OCI-LY1 (cell line): ENCODE measurements at regions not wholly inside any gene's neighbourhood (a gene's known extent, or its start where the extent isn't known, plus 50 kb on each side); places are given as distances from the start of the nearest gene placed in this dataset.

Source experiments
- H2AFZ ChIP-seq: fragments of 200-600 bp; sonication (generic), shearing (Covaris generic); 2 replicates; pipeline ENCODE4 v1.6.0; 2014; ENCODE audit warnings: antibody characterized with exemption, mild to moderate bottlenecking, low read length
- H3F3A ChIP-seq: fragments of 200-600 bp; sonication (generic), shearing (Covaris generic); 2 replicates; pipeline ENCODE4 v1.6.0; 2014; ENCODE audit warnings: mild to moderate bottlenecking, antibody characterized with exemption, low read length, moderate library complexity; ENCODE audit not compliant: insufficient read depth
- H3K27ac ChIP-seq: fragments of 200-600 bp; sonication (generic); 2 replicates; pipeline ENCODE4 v1.5.1; 2014; ENCODE audit warnings: low read length, mixed run types, mild to moderate bottlenecking, low read depth; ENCODE audit not compliant: poor library complexity, severe bottlenecking
- H3K27me3 ChIP-seq: fragments of 200-600 bp; sonication (generic); 2 replicates; pipeline ENCODE4 v1.6.0; 2014; ENCODE audit warnings: antibody characterized with exemption, mild to moderate bottlenecking, low read length, moderate library complexity; ENCODE audit not compliant: insufficient read depth
- H3K36me3 ChIP-seq: fragments of 200-600 bp; sonication (generic); 2 replicates; pipeline ENCODE4 v1.6.1; 2014; ENCODE audit warnings: mild to moderate bottlenecking, antibody characterized with exemption, low read length, moderate library complexity, mixed read lengths; ENCODE audit not compliant: insufficient read depth
- H3K4me1 ChIP-seq: fragments of 200-600 bp; sonication (generic); 2 replicates; pipeline ENCODE4 v1.5.1; 2014; ENCODE audit warnings: mild to moderate bottlenecking, low read length, moderate library complexity; ENCODE audit not compliant: insufficient read depth, severe bottlenecking
- H3K4me2 ChIP-seq: fragments of 200-600 bp; sonication (generic), shearing (Covaris generic); 2 replicates; pipeline ENCODE4 v1.6.1; 2014; ENCODE audit warnings: low read length
- H3K4me3 ChIP-seq: fragments of 200-600 bp; sonication (generic); 2 replicates; pipeline ENCODE4 v1.5.1; 2014; ENCODE audit warnings: low read length, low read depth, mild to moderate bottlenecking, mixed read lengths; ENCODE audit not compliant: poor library complexity, severe bottlenecking
- H3K79me2 ChIP-seq: fragments of 200-600 bp; shearing (Covaris generic); 2 replicates; pipeline ENCODE4 v1.6.1; 2016; ENCODE audit warnings: mixed run types, low read length, mixed read lengths; ENCODE audit not compliant: insufficient read depth
- H3K9ac ChIP-seq: fragments of 200-600 bp; sonication (generic), shearing (Covaris generic); 2 replicates; pipeline ENCODE4 v1.6.1; 2014; ENCODE audit warnings: mild to moderate bottlenecking, low read length, mixed read lengths
- H3K9me2 ChIP-seq: fragments of 200-600 bp; sonication (generic), shearing (Covaris generic); 2 replicates; pipeline ENCODE4 v1.6.1; 2014; ENCODE audit warnings: low read depth, mild to moderate bottlenecking, low read length, mixed read lengths
- H3K9me3 ChIP-seq: fragments of 200-600 bp; shearing (Covaris generic); 2 replicates; pipeline ENCODE4 v1.6.1; 2014; ENCODE audit warnings: low read length, mixed read lengths
- H4K20me1 ChIP-seq: fragments of 200-600 bp; sonication (generic), shearing (Covaris generic); 2 replicates; pipeline ENCODE4 v1.6.0; 2016; ENCODE audit warnings: mild to moderate bottlenecking, low read length; ENCODE audit not compliant: insufficient read depth
- CTCF ChIP-seq: fragments of 200-600 bp; sonication (generic), shearing (Covaris generic); IDR thresholded peaks from 2 replicates; pipeline ENCODE4 v1.5.1; 2017; ENCODE audit warnings: mild to moderate bottlenecking, antibody characterized with exemption, low read length, moderate library complexity, mixed read lengths
- EZH2 ChIP-seq: fragments of 200-600 bp; sonication (generic), shearing (Covaris generic); IDR thresholded peaks from 2 replicates; pipeline ENCODE4 v1.8.0; 2017; ENCODE audit warnings: borderline replicate concordance, mixed run types, mild to moderate bottlenecking, antibody characterized with exemption, low read length, moderate library complexity, mixed read lengths

GRCh38 chr13:91144054-91144453 lies 203.4 kb upstream of the MIR17HG start:
- H3K9ac ChIP-seq, result no peak overlapping the region
- H3K27ac ChIP-seq, result no peak overlapping the region
- no peaks in the 10 kb centered on the region for H3K27me3 ChIP-seq

GRCh38 chr13:91144486-91144885 lies 203.0 kb upstream of the MIR17HG start:
- no peaks in the 10 kb centered on the region for H3K9me3 ChIP-seq
- no peaks in the 10 kb centered on the region for H3K9me2 ChIP-seq

More at GRCh38 chr13:91144054-91144453, 203.4 kb upstream of the MIR17HG start:
- H3K4me2 ChIP-seq, result no peak overlapping the region
- no peak overlapping the region for H2AFZ ChIP-seq
- no peaks in the 10 kb centered on the region for H3K79me2 ChIP-seq
- H3K4me3 ChIP-seq, result no peak overlapping the region
- H3K36me3 ChIP-seq, result no peaks in the 10 kb centered on the region
- no peaks in the 10 kb centered on the region for H3K9me3 ChIP-seq
- H3F3A ChIP-seq, result no peaks in the 10 kb centered on the region
- no peaks in the 10 kb centered on the region for H3K4me1 ChIP-seq
- TF ChIP-seq CTCF (no peak), EZH2 (no peak)
- no peaks in the 10 kb centered on the region for H4K20me1 ChIP-seq
- H3K9me2 ChIP-seq, result no peaks in the 10 kb centered on the region

GRCh38 chr13:91145571-91146205 lies 201.8 kb upstream of the MIR17HG start:
- Histone ChIP-seq H3K4me1 (no peaks in the 10 kb centered on the region), H3K9me2 (no peaks in the 10 kb centered on the region), H3K27ac (no peak overlapping the region), H2AFZ (no peak overlapping the region), H3K4me3 (no peak overlapping the region), H3F3A (no peaks in the 10 kb centered on the region), H3K27me3 (no peaks in the 10 kb centered on the region), H3K79me2 (no peaks in the 10 kb centered on the region), H3K36me3 (no peaks in the 10 kb centered on the region), H3K4me2 (no peak overlapping the region), H4K20me1 (no peaks in the 10 kb centered on the region), H3K9me3 (no peaks in the 10 kb centered on the region), H3K9ac (no peak overlapping the region)
- no peak for TF ChIP-seq EZH2
- TF ChIP-seq CTCF, result no peak

More at GRCh38 chr13:91144486-91144885, 203.0 kb upstream of the MIR17HG start:
- Histone ChIP-seq H3K79me2 (no peaks in the 10 kb centered on the region), H3K4me2 (no peak overlapping the region), H3F3A (no peaks in the 10 kb centered on the region), H3K4me3 (no peak overlapping the region), H3K36me3 (no peaks in the 10 kb centered on the region), H4K20me1 (no peaks in the 10 kb centered on the region), H3K9ac (no peak overlapping the region), H3K4me1 (no peaks in the 10 kb centered on the region), H3K27ac (no peak overlapping the region), H2AFZ (no peak overlapping the region), H3K27me3 (no peaks in the 10 kb centered on the region)
- TF ChIP-seq EZH2 (no peak), CTCF (no peak)
